PC-3 (cell line): ENCODE measurements at regions not wholly inside any gene's neighbourhood (a gene's known extent, or its start where the extent isn't known, plus 50 kb on each side); places are given as distances from the start of the nearest gene placed in this dataset.

ENCODE experiments used
- ATAC-seq: fragments of 200-7000 bp; cut with Tn5 transposase; 2 replicates; pipeline ENCODE4 v1.9.1; 2020; ENCODE audit warnings: mild to moderate bottlenecking, moderate library complexity
- BruUV-seq: library from RNA; stranded (reverse); fragments of 400-500 nt; replicated peaks from 2 replicates; lab custom pipeline; 2021; lab: Mats Ljungman, UMichigan
- CTCF ChIA-PET: fragments of 300-600 bp; sonication (Branson Sonifier 250); formaldehyde crosslinking; loops from one replicate; lab custom pipeline; 2022; ENCODE audit warnings: antibody characterized with exemption; lab: Charles Lee
- POLR2A ChIA-PET: fragments of 300-600 bp; sonication (Branson Sonifier 250); formaldehyde crosslinking; loops from one replicate; lab custom pipeline; 2022; ENCODE audit warnings: antibody characterized with exemption; ENCODE audit not compliant: unreplicated experiment; lab: Charles Lee
- DNase-seq: peaks from one replicate; pipeline ENCODE4 v3.0.0-alpha.2; 2015
- H2AFZ ChIP-seq: fragments of 300-600 bp; sonication (generic); 2 replicates; pipeline ENCODE4 v1.6.0; 2016; ENCODE audit warnings: antibody characterized with exemption, low read length
- H3F3A ChIP-seq: fragments of 300-600 bp; sonication (generic); one replicate; pipeline ENCODE4 v1.6.0; 2017; ENCODE audit warnings: antibody characterized with exemption, low read length, control low read depth, mild to moderate bottlenecking; ENCODE audit not compliant: unreplicated experiment
- H3K27ac ChIP-seq: fragments of 300-600 bp; sonication (generic); 2 replicates; pipeline ENCODE4 v1.5.1; 2016; ENCODE audit warnings: mild to moderate bottlenecking, low read length
- H3K27me3 ChIP-seq: fragments of 300-600 bp; sonication (generic); 2 replicates; pipeline ENCODE4 v1.6.1; 2016; ENCODE audit warnings: low read length, mixed read lengths
- H3K36me3 ChIP-seq: fragments of 300-600 bp; sonication (generic); 2 replicates; pipeline ENCODE4 v1.6.1; 2016; ENCODE audit warnings: low read depth, mixed run types, low read length, mixed read lengths
- H3K4me1 ChIP-seq: fragments of 300-600 bp; sonication (generic); 2 replicates; pipeline ENCODE4 v1.5.1; 2016; ENCODE audit warnings: low read length; ENCODE audit not compliant: insufficient read depth
- H3K4me2 ChIP-seq: fragments of 300-600 bp; sonication (generic); 2 replicates; pipeline ENCODE4 v1.6.0; 2016; ENCODE audit warnings: low read length
- H3K4me3 ChIP-seq: fragments of 300-600 bp; sonication (generic); 2 replicates; pipeline ENCODE4 v1.5.1; 2016; ENCODE audit warnings: mild to moderate bottlenecking, low read length, mixed read lengths
- H3K79me2 ChIP-seq: fragments of 300-600 bp; sonication (generic); 2 replicates; pipeline ENCODE4 v1.6.1; 2017; ENCODE audit warnings: low read length, mixed read lengths
- H3K9ac ChIP-seq: fragments of 300-600 bp; sonication (generic); 2 replicates; pipeline ENCODE4 v1.6.0; 2016; ENCODE audit warnings: mild to moderate bottlenecking, low read length
- H3K9me2 ChIP-seq: fragments of 300-600 bp; sonication (generic); replicated peaks from 2 replicates; pipeline ENCODE4 v1.6.1; 2016; ENCODE audit warnings: mixed run types, low read length, mixed read lengths
- H3K9me3 ChIP-seq: fragments of 300-600 bp; sonication (generic); 2 replicates; pipeline ENCODE4 v1.6.1; 2016; ENCODE audit warnings: low read length, mixed read lengths
- H4K20me1 ChIP-seq: fragments of 300-600 bp; sonication (generic); 2 replicates; pipeline ENCODE4 v1.6.1; 2016; ENCODE audit warnings: low read length, mixed read lengths
- EZH2 ChIP-seq: fragments of 300-600 bp; sonication (generic); IDR thresholded peaks from one replicate; pipeline ENCODE4 v1.6.1; 2017; ENCODE audit warnings: antibody characterized with exemption, mild to moderate bottlenecking, low read length; ENCODE audit not compliant: unreplicated experiment
- EZH2phosphoT487 ChIP-seq: fragments of 300-600 bp; sonication (generic); IDR thresholded peaks from 2 replicates; pipeline ENCODE4 v1.6.1; 2018; ENCODE audit warnings: mild to moderate bottlenecking, antibody characterized with exemption, low read length, borderline replicate concordance
- intact Hi-C: fragments of 100-400 bp; cut with micrococcal nuclease; formaldehyde crosslinking; loops from 2 replicates; pipeline ENCODE4 v1.9.0; 2023
- TF ChIP-seq, protein P1 (sequence below): fragments of 300-600 bp; sonication (generic); conservative IDR thresholded peaks from 2 replicates; pipeline ENCODE4 v1.5.1; 2017; ENCODE audit warnings: antibody characterized with exemption, low read depth, mild to moderate bottlenecking, low read length

DNA sequence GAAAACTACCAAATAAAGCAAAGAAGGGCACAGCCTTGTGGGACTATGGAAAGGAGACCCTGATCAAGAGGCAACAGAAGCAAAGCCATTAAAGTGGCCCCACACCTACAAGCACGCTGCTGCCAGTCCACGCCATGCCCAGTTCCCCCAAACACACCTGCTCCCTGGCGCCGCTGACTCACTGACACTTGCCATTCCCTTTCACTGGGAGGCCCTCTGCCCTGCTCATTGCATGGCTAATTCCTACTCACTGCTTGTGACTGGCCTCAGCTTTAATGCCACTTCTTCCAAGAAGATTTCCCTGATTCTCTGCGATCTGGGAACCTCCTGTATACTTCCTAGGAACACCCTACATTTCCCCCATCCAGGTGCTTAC lies 71.2 kb upstream of the TAF1L start:
- BruUV-seq, result no TSS peak
- Histone ChIP-seq H3F3A (no peaks in the 10 kb centered on the region), H3K27me3 (no peaks in the 10 kb centered on the region), H3K27ac (peak overlapping the region; percentile 73), H3K4me3 (no peak overlapping the region), H3K4me1 (peaks cover 32% of the 10 kb centered on the region), H3K9me3 (no peaks in the 10 kb centered on the region), H2AFZ (no peak overlapping the region), H4K20me1 (no peaks in the 10 kb centered on the region), H3K36me3 (no peaks in the 10 kb centered on the region), H3K9ac (peak overlapping the region; percentile 44), H3K4me2 (0 out of 2 replicates have a peak overlapping the region, but pooled peaks have one; percentile 20), H3K9me2 (no peaks in the 10 kb centered on the region), H3K79me2 (no peaks in the 10 kb centered on the region)
- peak; percentile 46; the same call in 1 of the 2 replicates for ATAC-seq
- ChIA-PET CTCF (no interaction called here), POLR2A (no interaction called here)
- intact Hi-C loops, result no loop called here
- peak; percentile 15 for DNase-seq
- TF ChIP-seq, protein P1, sequence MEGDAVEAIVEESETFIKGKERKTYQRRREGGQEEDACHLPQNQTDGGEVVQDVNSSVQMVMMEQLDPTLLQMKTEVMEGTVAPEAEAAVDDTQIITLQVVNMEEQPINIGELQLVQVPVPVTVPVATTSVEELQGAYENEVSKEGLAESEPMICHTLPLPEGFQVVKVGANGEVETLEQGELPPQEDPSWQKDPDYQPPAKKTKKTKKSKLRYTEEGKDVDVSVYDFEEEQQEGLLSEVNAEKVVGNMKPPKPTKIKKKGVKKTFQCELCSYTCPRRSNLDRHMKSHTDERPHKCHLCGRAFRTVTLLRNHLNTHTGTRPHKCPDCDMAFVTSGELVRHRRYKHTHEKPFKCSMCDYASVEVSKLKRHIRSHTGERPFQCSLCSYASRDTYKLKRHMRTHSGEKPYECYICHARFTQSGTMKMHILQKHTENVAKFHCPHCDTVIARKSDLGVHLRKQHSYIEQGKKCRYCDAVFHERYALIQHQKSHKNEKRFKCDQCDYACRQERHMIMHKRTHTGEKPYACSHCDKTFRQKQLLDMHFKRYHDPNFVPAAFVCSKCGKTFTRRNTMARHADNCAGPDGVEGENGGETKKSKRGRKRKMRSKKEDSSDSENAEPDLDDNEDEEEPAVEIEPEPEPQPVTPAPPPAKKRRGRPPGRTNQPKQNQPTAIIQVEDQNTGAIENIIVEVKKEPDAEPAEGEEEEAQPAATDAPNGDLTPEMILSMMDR, result no peak
- TF ChIP-seq EZH2phosphoT487, result no peak
- TF ChIP-seq EZH2, result no peak

DNA sequence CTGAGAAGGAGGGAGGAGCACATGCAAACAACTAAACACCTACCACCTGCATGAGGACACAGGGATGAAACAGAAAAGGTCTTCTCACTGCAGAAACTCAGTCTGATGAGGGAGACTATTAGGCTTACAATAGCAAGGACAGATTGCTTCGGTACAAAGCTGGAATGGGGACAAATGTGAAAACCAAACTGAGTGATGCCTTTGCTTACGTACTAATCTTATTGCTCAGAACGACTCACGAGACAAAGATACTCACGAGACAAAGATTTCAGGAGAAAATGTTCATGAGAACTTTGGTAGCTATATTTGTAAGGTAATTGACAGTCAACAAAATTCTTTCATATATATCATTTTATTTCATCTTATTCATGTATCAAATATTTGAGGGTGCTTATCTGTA lies 71.9 kb upstream of the TAF1L start:
- no peaks in the 10 kb centered on the region for H3K36me3 ChIP-seq
- peaks cover 26% of the 10 kb centered on the region for H3K4me1 ChIP-seq
- H3K27ac ChIP-seq, result peak overlapping the region; percentile 73
- no peak overlapping the region for H2AFZ ChIP-seq
- no peak for ATAC-seq
- no peaks in the 10 kb centered on the region for H3K27me3 ChIP-seq
- H3K4me3 ChIP-seq, result no peak overlapping the region
- no peaks in the 10 kb centered on the region for H4K20me1 ChIP-seq
- H3K9me3 ChIP-seq, result no peaks in the 10 kb centered on the region
- H3F3A ChIP-seq, result no peaks in the 10 kb centered on the region
- CTCF ChIA-PET, result no interaction called here
- H3K79me2 ChIP-seq, result no peaks in the 10 kb centered on the region
- TF ChIP-seq EZH2, result no peak
- TF ChIP-seq, protein P1, result no peak
- no peak for TF ChIP-seq EZH2phosphoT487
- POLR2A ChIA-PET, result no interaction called here
- peak; percentile 26 for DNase-seq
- no TSS peak for BruUV-seq
- H3K9ac ChIP-seq, result peak overlapping the region; percentile 44
- intact Hi-C loops, result no loop called here
- H3K9me2 ChIP-seq, result no peaks in the 10 kb centered on the region
- 0 out of 2 replicates have a peak overlapping the region, but pooled peaks have one; percentile 20 for H3K4me2 ChIP-seq

DNA sequence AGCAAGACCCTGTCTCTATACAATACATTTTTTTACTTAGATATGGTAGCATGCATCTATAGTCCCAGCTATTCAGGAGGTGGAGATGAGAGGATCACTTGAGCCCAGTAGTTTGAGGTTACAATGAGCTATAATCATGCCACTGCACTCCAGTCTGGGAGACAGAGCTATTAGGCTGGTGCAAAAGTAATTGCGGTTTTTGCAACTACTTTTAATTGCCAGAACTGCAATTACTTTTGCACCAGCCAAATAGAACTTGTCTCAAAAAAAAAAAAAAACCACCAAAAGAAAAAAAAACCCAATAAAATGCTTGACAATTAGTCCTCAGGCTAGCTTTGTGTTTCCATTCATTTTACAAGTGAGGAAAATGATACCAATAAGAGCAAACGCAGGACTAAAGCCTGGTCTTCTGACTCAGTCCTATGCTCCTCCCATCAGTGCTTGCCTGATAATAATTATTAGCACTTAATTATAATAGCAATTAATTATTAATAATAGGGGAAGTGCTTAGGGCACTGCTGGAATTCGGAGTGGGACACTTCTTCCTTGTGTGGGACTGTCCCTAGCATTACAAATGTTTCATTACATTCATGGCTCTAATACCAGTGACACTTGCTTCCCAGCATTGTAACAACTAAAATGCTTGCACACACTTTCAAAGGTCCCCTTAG lies 73.1 kb upstream of the TAF1L start:
- DNase-seq, result no peak
- Histone ChIP-seq H3K4me2 (no peak overlapping the region), H4K20me1 (no peaks in the 10 kb centered on the region), H3K9ac (no peak overlapping the region), H3K27ac (no peak overlapping the region), H3K4me1 (peaks cover 24% of the 10 kb centered on the region), H3K36me3 (no peaks in the 10 kb centered on the region), H2AFZ (no peak overlapping the region), H3K9me3 (no peaks in the 10 kb centered on the region), H3K9me2 (no peaks in the 10 kb centered on the region), H3F3A (no peaks in the 10 kb centered on the region), H3K4me3 (no peak overlapping the region), H3K79me2 (no peaks in the 10 kb centered on the region), H3K27me3 (no peaks in the 10 kb centered on the region)
- intact Hi-C loops, result no loop called here
- ChIA-PET POLR2A (interaction anchor here (0.6 kb wide), 1 partner anchor 43 kb away, joined by 3 read pairs; no protein-coding TSS in a partner anchor), CTCF (interaction anchor here (0.8 kb wide), 1 partner anchor 343 kb away, joined by 4 read pairs; no protein-coding TSS in a partner anchor)
- no TSS peak for BruUV-seq
- TF ChIP-seq, protein P1, result no peak
- TF ChIP-seq EZH2 (no peak), EZH2phosphoT487 (no peak)
- ATAC-seq, result no peak
